ENCODE measurements at regions not wholly inside any gene's neighbourhood (a gene's known extent, or its start where the extent isn't known, plus 50 kb on each side); places are given as distances from the start of the nearest gene placed in this dataset.
A peak's percentile ranks its signal among the peaks of the same experiment; 100 is the strongest.
"Not testable (repeated sequence)": the region's sequence is repeated elsewhere in the genome, so short reads cannot be mapped to it uniquely, and the experiment has no call there.

GRCh38 chr12:5166976-5167375 lies 123.3 kb downstream of the KCNA5 start:
- no peak for DNase-seq

- DNase-seq = no peak
These were observed 124.5 kb downstream of the KCNA5 start for GRCh38 chr12:5168148-5168547.

- no peak for DNase-seq
These were observed 127.2 kb downstream of the KCNA5 start for GRCh38 chr12:5170844-5171243.

GRCh38 chr12:5171701-5172100 lies 128.0 kb downstream of the KCNA5 start:
- peak; percentile 60 for DNase-seq

- no peak for DNase-seq
These were observed 129.2 kb downstream of the KCNA5 start for GRCh38 chr12:5172886-5173285.

- DNase-seq = no peak
These were observed 129.9 kb downstream of the KCNA5 start for GRCh38 chr12:5173511-5174011.

- not testable (repeated sequence) for DNase-seq
These were observed 131.7 kb downstream of the KCNA5 start for GRCh38 chr12:5175415-5175814.

GRCh38 chr12:5176036-5176435 lies 132.4 kb downstream of the KCNA5 start:
- DNase-seq = no peak

GRCh38 chr12:5177096-5177495 lies 133.4 kb downstream of the KCNA5 start:
- no peak for DNase-seq

GRCh38 chr12:5177731-5178130 lies 134.1 kb downstream of the KCNA5 start:
- DNase-seq = no peak

GRCh38 chr12:5178571-5178970 lies 134.9 kb downstream of the KCNA5 start:
- DNase-seq = no peak

GRCh38 chr12:5180496-5180895 lies 136.8 kb downstream of the KCNA5 start:
- no peak for DNase-seq

- no peak for DNase-seq
These were observed 140.5 kb downstream of the KCNA5 start for GRCh38 chr12:5184186-5184585.

GRCh38 chr12:5185435-5186069 lies 141.9 kb downstream of the KCNA5 start:
- DNase-seq = no peak

GRCh38 chr12:5186715-5187114 lies 143.0 kb downstream of the KCNA5 start:
- no peak for DNase-seq

GRCh38 chr12:5187136-5187535 lies 143.5 kb downstream of the KCNA5 start:
- no peak for DNase-seq

GRCh38 chr12:5188472-5188871 lies 144.8 kb downstream of the KCNA5 start:
- DNase-seq = no peak

GRCh38 chr12:5189173-5189572 lies 145.5 kb downstream of the KCNA5 start:
- no peak for DNase-seq

- DNase-seq = no peak
These were observed 148.3 kb downstream of the KCNA5 start for GRCh38 chr12:5191803-5192538.

- no peak for DNase-seq
These were observed 149.0 kb downstream of the KCNA5 start for GRCh38 chr12:5192726-5193125.

- DNase-seq = no peak
These were observed 150.6 kb downstream of the KCNA5 start for GRCh38 chr12:5194306-5194705.

GRCh38 chr12:5195244-5195643 lies 151.6 kb downstream of the KCNA5 start:
- no peak for DNase-seq

GRCh38 chr12:5195691-5196090 lies 152.0 kb downstream of the KCNA5 start:
- DNase-seq = no peak

- no peak for DNase-seq
These were observed 153.5 kb downstream of the KCNA5 start for GRCh38 chr12:5197131-5197530.

GRCh38 chr12:5197656-5198055 lies 154.0 kb downstream of the KCNA5 start:
- DNase-seq = no peak

All from right forelimb (tissue), 1 donor.